BLaER1 treated with 17β-estradiol and CSF1 and Interleukin-3, amounts not matched to agents 10 nM and 100 nM (cell line): ENCODE measurements at regions not wholly inside any gene's neighbourhood (a gene's known extent, or its start where the extent isn't known, plus 50 kb on each side); places are given as distances from the start of the nearest gene placed in this dataset.
A peak's percentile ranks its signal among the peaks of the same experiment; 100 is the strongest.

Experiments
- H3K27ac ChIP-seq, 11 experiments: shearing (Covaris generic); formaldehyde crosslinking; 2 replicates each; pipeline ENCODE4 v1.8.1; 2022
- H3K27me3 ChIP-seq, 11 experiments: shearing (Covaris generic); formaldehyde crosslinking; 2 replicates each; pipeline ENCODE4 v1.8.1; 2022
- H3K36me3 ChIP-seq, 11 experiments: shearing (Covaris generic); formaldehyde crosslinking; 2 replicates each; pipeline ENCODE4 v1.8.1; 2022
- H3K4me1 ChIP-seq, 10 experiments: shearing (Covaris generic); formaldehyde crosslinking; 2 replicates each; pipeline ENCODE4 v1.8.1; 2022
- H3K4me2 ChIP-seq, 11 experiments: shearing (Covaris generic); formaldehyde crosslinking; 2 replicates each; pipeline ENCODE4 v1.8.1; 2022
- H3K4me3 ChIP-seq, 10 experiments: shearing (Covaris generic); formaldehyde crosslinking; 2 replicates each; pipeline ENCODE4 v1.8.1; 2022
- H3K9ac ChIP-seq, 11 experiments: shearing (Covaris generic); formaldehyde crosslinking; 2 replicates each; pipeline ENCODE4 v1.8.1; 2022
- H3K9me3 ChIP-seq, 11 experiments: shearing (Covaris generic); formaldehyde crosslinking; replicated peaks in 1 of 11; 2 replicates each; pipeline ENCODE4 v1.8.1; 2022
- H4K20me1 ChIP-seq, 11 experiments: shearing (Covaris generic); formaldehyde crosslinking; 2 replicates each; pipeline ENCODE4 v1.8.1; 2022
- Cebpa-rat ChIP-seq, 11 experiments: shearing (Covaris generic); IDR thresholded peaks; 2 replicates each; pipeline ENCODE4 v1.8.1; 2022

DNA sequence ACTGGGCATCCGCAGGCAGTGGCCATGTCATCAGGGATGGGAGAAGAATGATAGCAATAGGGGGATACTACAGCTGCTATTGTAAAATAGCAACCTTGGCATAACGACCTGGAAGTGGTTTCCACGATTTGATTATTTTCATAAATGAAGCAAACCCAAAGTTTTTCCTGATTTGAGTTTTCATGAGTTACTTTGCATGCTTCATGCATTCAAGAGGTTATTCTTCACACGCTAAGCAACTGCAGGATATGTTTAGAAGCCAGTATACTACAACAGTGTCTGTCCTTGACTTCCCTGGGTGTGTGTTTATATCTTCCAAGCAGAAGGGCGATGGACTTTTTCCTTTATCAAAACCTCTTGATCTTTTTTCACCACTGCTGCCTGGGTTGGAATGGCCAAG lies 281.1 kb upstream of the DUSP10 start:
- Histone ChIP-seq H3K9me3 (no peaks in the 10 kb centered on the region), H3K27me3 (no peaks in the 10 kb centered on the region), H3K9ac (no peak overlapping the region), H3K27ac (no peak overlapping the region), H3K4me1 (no peaks in the 10 kb centered on the region; a peak in 1 of 20 replicates), H4K20me1 (no peaks in the 10 kb centered on the region), H3K36me3 (no peaks in the 10 kb centered on the region), H3K4me3 (no peak overlapping the region), H3K4me2 (no peak overlapping the region)
- no peak for TF ChIP-seq Cebpa-rat (IDR thresholded peaks at IDR 0.05)

DNA sequence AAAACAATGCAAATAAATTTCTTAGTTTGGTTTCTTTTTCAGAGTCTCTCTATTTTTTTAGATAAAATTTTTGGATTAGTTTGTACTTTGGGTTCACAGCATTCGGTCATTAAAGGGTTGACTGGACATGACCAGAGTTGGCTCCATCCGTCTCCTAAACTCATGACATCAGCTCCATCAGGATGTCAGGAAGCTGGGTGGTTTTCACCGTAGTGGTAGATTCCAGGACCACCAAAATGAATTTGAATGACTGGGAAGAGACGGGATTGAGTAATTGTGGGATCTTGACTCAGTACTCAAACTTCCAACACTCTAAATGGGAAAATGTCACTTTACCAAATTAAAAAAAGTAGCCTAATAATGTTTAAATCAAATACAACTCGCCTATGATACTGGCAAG lies 279.2 kb upstream of the DUSP10 start:
- H3K27ac ChIP-seq: no peak overlapping the region
- H4K20me1 ChIP-seq: no peaks in the 10 kb centered on the region
- no peaks in the 10 kb centered on the region; a peak in 1 of 20 replicates for H3K4me1 ChIP-seq
- H3K27me3 ChIP-seq: no peaks in the 10 kb centered on the region
- no peak overlapping the region for H3K4me3 ChIP-seq
- no peaks in the 10 kb centered on the region for H3K9me3 ChIP-seq
- H3K4me2 ChIP-seq: no peak overlapping the region
- no peak overlapping the region for H3K9ac ChIP-seq
- no peaks in the 10 kb centered on the region for H3K36me3 ChIP-seq
- no peak for TF ChIP-seq Cebpa-rat (IDR thresholded peaks at IDR 0.05)

DNA sequence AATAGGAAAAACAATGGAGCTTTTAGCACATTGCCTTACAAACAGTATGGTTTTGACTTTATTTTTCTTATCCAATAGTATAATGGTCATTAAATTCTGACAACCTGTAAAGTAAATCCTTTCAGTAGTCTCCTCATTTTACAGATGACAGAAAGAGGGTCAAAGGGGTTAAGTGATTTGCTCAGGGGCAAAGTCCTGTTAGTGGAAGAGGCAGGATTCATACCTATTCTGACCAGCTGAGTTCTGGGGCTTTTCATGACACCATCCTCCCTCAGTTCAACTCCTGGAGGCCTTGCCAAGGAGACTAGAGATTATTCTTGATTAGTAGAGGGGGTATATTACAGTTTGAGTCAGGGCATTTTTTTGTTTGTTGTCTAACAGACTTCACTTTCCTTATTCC lies 278.7 kb upstream of the DUSP10 start:
- Histone ChIP-seq H3K27ac (no peak overlapping the region), H3K9me3 (no peaks in the 10 kb centered on the region), H3K4me1 (no peaks in the 10 kb centered on the region), H3K9ac (no peak overlapping the region), H3K36me3 (no peaks in the 10 kb centered on the region), H4K20me1 (no peaks in the 10 kb centered on the region), H3K27me3 (no peaks in the 10 kb centered on the region), H3K4me3 (no peak overlapping the region), H3K4me2 (no peak overlapping the region)
- no peak for TF ChIP-seq Cebpa-rat (IDR thresholded peaks at IDR 0.05)

DNA sequence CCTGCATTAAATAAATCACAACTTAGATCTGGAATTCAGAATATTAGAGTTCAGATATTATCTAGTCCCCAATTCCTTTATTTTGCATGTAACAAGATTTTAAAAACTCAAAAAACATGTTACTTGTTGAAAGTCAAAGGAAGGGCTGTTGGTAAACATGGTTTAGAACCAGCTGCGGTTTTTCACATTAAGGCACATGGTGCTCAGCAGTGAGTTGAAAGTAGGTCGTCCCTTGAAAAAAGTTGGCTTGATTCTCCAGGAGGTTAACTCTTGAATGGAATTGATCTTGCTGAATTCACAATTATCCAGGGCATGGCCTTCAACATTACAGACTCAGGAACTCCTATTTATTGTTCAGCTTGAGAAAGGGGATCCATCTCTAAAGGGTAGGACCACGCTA lies 277.1 kb upstream of the DUSP10 start:
- H3K36me3 ChIP-seq: no peaks in the 10 kb centered on the region
- no peak overlapping the region for H3K27ac ChIP-seq
- no peaks in the 10 kb centered on the region for H3K27me3 ChIP-seq
- H3K4me1 ChIP-seq: no peaks in the 10 kb centered on the region
- H3K9ac ChIP-seq: no peak overlapping the region
- H3K9me3 ChIP-seq: no peaks in the 10 kb centered on the region
- no peaks in the 10 kb centered on the region for H4K20me1 ChIP-seq
- no peak overlapping the region for H3K4me2 ChIP-seq
- no peak for TF ChIP-seq Cebpa-rat (IDR thresholded peaks at IDR 0.05)
- H3K4me3 ChIP-seq: no peak overlapping the region

DNA sequence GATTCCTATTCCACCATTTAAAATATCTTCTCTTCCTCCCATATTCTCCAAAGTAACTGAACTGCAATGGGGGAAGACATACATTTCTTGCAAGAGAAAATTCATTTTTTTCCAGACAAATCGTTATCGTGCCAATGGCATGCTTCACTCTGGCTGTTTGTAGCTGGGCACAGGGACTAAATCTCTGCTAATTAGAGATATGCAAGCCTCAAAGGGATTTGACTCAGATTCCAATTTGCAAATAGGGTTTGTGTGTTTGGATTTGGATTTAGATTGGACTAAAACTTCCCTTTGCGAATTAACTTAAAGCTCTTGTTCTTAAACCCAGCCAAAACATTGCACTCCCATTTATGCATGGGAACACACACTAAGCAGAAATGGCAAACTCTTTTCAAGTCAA lies 276.2 kb upstream of the DUSP10 start:
- Histone ChIP-seq H3K36me3 (no peaks in the 10 kb centered on the region), H3K4me1 (no peaks in the 10 kb centered on the region), H3K27me3 (no peaks in the 10 kb centered on the region)

DNA sequence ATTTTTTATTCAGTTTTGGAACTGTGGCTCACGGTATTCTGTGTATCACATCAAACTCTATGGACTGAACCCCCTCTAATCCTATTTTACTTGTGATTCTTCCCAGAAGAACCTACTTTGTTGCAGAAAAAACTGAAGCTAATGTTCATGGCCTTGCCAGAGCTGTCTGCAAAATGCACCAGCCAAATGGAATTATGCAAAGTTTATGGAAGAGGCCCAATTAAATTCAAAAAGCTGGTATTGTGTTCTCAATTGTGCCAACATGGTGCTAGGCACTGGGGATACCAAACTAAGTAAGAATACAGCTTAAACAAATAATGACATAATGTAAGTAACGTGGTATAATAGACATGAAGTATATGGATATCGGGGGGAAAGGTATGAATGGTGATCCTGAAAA lies 273.8 kb upstream of the DUSP10 start:
- no peaks in the 10 kb centered on the region for H3K36me3 ChIP-seq
- no peaks in the 10 kb centered on the region for H3K27me3 ChIP-seq
- TF ChIP-seq Cebpa-rat (IDR thresholded peaks at IDR 0.05): no peak
- no peak overlapping the region for H3K27ac ChIP-seq
- no peak overlapping the region for H3K9ac ChIP-seq
- no peak overlapping the region for H3K4me2 ChIP-seq
- H4K20me1 ChIP-seq: no peaks in the 10 kb centered on the region
- no peaks in the 10 kb centered on the region for H3K9me3 ChIP-seq
- no peaks in the 10 kb centered on the region for H3K4me1 ChIP-seq
- H3K4me3 ChIP-seq: no peak overlapping the region

More for the DNA sequence above, 276.2 kb upstream of the DUSP10 start:
- Histone ChIP-seq H3K9ac (no peak overlapping the region), H3K4me3 (no peak overlapping the region), H3K4me2 (no peak overlapping the region), H4K20me1 (no peaks in the 10 kb centered on the region), H3K27ac (no peak overlapping the region), H3K9me3 (no peaks in the 10 kb centered on the region)
- TF ChIP-seq Cebpa-rat (IDR thresholded peaks at IDR 0.05): no peak

DNA sequence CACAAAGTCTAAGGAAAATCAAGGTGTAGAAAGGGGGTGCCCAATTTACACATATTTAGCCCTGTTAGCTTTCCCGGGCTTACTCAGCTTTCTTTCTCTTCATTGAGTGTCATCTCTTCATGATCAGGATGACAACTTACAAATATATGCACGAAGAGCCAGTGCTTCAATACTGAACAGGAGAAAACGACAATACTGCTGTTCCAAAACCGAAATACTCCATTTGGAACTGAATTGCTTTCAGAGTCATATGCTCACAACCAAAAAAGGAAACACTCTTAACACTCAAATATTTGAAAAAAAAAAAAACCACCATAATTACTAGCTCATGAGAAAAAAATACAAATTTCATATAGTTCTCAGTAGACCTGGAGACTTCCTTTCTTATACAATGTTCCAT lies 272.1 kb upstream of the DUSP10 start:
- H3K4me3 ChIP-seq: no peak overlapping the region
- no peaks in the 10 kb centered on the region for H3K36me3 ChIP-seq
- H3K27ac ChIP-seq: no peak overlapping the region
- H3K27me3 ChIP-seq: no peaks in the 10 kb centered on the region
- H4K20me1 ChIP-seq: no peaks in the 10 kb centered on the region
- no peak overlapping the region for H3K9ac ChIP-seq
- H3K4me1 ChIP-seq: peaks cover 0 to under 1% (median 0%) of the 10 kb centered on the region in 10 experiments; a peak in 1 of 20 replicates
- H3K9me3 ChIP-seq: no peaks in the 10 kb centered on the region
- no peak overlapping the region for H3K4me2 ChIP-seq
- TF ChIP-seq Cebpa-rat (IDR thresholded peaks at IDR 0.05): no peak

DNA sequence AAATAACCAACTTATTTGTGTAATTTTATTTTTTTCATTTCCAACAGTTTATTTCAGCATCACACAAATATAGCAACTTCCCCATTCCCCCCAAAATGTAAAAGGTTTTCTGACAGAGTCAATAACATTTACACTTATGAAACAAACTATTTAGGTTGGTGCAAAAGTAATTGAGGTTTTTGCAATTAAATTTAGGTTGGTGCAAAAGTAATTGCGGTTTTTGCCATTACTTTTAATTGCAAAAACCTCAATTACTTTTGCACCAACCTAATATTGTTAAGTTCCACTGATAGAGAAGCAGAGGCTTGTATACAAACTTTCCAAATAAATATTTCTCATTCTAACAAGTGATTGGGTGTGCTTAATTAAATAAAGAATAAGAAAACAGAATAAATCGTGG lies 270.9 kb upstream of the DUSP10 start:
- Histone ChIP-seq H3K27ac (no peak overlapping the region), H3K4me3 (no peak overlapping the region), H3K36me3 (no peaks in the 10 kb centered on the region), H3K9ac (no peak overlapping the region), H3K27me3 (no peaks in the 10 kb centered on the region), H4K20me1 (no peaks in the 10 kb centered on the region), H3K4me2 (no peak overlapping the region), H3K9me3 (no peaks in the 10 kb centered on the region), H3K4me1 (peaks cover 0 to 5% (median 0%) of the 10 kb centered on the region in 10 experiments; a peak in 1 of 20 replicates)
- no peak for TF ChIP-seq Cebpa-rat (IDR thresholded peaks at IDR 0.05)

DNA sequence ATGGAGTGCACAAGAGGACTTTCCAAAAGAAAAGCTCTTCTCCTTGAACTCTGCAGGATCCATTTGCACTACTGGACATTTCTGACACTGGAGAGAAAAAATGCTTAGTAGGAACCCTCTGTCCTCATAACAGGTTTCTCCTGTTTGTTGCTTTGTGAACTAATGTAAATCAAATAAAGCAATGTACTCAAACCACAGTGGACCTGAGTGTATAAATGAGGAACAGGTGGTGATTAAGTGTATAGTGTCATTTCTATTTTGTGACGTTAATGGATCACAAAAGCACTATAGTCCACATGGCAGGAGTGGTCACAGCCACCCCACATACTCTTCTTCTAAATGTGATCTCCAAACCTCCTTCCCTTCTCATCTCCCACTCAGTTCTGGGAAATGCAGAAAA lies 268.4 kb upstream of the DUSP10 start:
- H3K4me2 ChIP-seq: no peak overlapping the region
- H3K27ac ChIP-seq: no peak overlapping the region
- no peaks in the 10 kb centered on the region for H4K20me1 ChIP-seq
- no peak for TF ChIP-seq Cebpa-rat (IDR thresholded peaks at IDR 0.05)
- H3K9me3 ChIP-seq: no peaks in the 10 kb centered on the region
- peaks cover 0 to 5% (median 0%) of the 10 kb centered on the region in 10 experiments; a peak in 1 of 20 replicates for H3K4me1 ChIP-seq
- H3K4me3 ChIP-seq: no peak overlapping the region
- H3K27me3 ChIP-seq: no peaks in the 10 kb centered on the region
- no peaks in the 10 kb centered on the region for H3K36me3 ChIP-seq
- H3K9ac ChIP-seq: no peak overlapping the region

DNA sequence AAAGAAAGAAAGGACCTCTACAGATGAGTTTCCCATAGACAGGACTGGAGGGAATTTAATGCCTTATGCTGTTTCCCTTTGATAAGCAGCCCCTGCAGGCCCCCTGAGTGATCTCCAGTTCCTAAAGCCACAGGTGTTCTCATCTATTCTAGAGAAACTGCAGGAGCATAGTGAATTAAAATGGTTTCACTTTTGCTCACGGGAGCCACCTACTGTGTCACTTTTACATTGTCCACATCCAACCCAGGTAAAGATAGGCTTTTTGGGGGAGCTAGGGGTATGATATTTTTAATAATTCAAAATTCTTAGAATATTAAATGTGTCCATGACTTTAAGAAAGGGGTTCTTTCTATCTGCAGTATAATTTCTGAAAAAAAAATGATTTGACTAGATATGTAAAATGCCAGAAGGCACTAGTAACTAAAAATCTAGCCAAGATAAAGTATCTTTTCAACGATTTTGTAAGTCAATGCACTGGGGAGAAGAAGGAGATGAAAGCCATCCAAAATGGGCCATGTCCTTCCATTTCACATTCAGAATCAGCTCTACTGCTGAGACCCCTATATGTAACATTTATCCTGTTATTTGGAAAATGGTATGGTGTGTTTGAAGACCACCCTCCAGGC lies 267.3 kb upstream of the DUSP10 start:
- H3K27ac ChIP-seq: no peak overlapping the region
- H3K27me3 ChIP-seq: no peaks in the 10 kb centered on the region
- H3K4me1 ChIP-seq: peaks cover 0 to 5% (median 0%) of the 10 kb centered on the region in 10 experiments; a peak in 1 of 20 replicates
- no peaks in the 10 kb centered on the region for H3K9me3 ChIP-seq
- no peak overlapping the region for H3K4me3 ChIP-seq
- H3K36me3 ChIP-seq: no peaks in the 10 kb centered on the region
- peak overlapping the region in 1 of 11 experiments; percentile 23; a peak in 1 of 22 replicates for H3K4me2 ChIP-seq
- H4K20me1 ChIP-seq: no peaks in the 10 kb centered on the region
- H3K9ac ChIP-seq: no peak overlapping the region
- no peak for TF ChIP-seq Cebpa-rat (IDR thresholded peaks at IDR 0.05)
